CD1c-positive myeloid dendritic cell (primary cell): ENCODE measurements at regions not wholly inside any gene's neighbourhood (a gene's known extent, or its start where the extent isn't known, plus 50 kb on each side); places are given as distances from the start of the nearest gene placed in this dataset.
A peak's percentile ranks its signal among the peaks of the same experiment; 100 is the strongest.

ENCODE experiments used
- DNase-seq: peaks from one replicate; pipeline ENCODE4 v3.0.0-alpha.2; 2016; ENCODE audit errors: extremely low spot score

DNA sequence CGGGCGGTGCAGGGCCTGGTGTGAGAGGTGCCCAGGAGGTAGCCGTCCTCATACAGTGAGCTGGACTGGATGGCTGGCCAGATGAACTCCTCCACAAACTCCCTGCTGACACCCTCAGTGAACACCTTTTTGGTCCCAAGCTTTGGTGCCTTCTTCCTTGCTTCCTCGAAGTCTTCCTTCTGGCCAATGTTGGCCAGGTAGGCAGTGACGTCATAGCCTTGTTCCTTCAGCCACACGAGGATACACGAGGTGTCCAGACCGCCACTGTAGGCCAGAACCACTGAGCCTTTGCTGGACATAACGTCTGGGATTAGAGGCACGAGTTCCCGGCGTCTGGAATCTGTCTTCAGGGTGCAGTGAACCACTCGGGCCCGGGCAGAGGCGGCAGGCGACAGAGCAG is 206.8 kb upstream of the SP4 start:
- no peak for DNase-seq

DNA sequence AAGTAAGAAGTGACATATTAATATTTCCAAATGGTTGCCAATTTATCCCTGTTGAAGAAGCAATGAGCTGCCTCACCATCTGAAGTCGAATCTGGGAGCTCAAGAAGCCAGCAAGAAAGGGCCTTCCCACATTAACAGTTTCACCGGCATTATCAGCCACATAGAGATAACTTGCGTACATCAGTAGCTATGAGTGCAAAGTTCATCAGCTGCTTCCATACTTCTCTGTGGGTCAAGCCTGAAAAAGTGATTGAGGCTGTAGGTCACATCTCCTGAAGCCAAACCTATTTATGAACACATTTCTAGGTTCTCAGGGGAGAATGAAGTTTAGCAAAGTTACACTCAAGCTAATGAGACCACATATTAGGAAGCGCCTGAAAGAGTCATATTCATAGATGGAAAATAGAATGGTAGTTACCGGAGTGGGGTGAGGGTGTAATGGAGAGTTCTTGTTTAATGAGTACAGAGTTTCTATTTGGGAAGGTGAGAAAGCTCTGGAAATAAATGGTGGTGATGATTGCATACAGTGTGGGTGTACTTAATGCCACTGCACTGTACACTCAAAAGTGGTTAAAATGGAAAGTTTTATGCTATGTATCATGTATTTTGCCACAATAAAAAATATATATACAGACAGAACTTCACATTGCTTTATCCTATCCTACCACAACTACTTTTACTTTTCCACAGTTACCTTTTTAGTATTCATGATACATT is 189.3 kb upstream of the SP4 start:
- DNase-seq, result no peak

DNA sequence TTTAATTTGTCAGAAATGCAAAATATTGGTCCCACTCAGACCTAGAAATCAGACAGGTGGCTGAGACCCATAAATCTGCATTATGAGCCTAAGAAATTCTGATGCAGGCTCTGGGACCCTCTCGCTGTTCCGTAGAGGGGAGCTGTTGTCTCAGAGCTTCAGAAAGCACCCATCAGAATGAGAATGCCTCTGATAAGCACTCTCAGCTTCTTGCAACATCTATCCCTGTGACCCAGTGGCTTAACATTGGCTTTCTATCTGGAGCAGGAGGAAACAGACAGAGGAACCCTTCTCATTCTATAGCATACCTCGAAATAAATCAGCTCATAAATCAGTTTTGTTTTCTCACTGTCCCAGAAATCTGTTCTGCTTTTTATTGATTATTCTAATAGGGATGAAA is 184.6 kb upstream of the SP4 start:
- no peak for DNase-seq

DNA sequence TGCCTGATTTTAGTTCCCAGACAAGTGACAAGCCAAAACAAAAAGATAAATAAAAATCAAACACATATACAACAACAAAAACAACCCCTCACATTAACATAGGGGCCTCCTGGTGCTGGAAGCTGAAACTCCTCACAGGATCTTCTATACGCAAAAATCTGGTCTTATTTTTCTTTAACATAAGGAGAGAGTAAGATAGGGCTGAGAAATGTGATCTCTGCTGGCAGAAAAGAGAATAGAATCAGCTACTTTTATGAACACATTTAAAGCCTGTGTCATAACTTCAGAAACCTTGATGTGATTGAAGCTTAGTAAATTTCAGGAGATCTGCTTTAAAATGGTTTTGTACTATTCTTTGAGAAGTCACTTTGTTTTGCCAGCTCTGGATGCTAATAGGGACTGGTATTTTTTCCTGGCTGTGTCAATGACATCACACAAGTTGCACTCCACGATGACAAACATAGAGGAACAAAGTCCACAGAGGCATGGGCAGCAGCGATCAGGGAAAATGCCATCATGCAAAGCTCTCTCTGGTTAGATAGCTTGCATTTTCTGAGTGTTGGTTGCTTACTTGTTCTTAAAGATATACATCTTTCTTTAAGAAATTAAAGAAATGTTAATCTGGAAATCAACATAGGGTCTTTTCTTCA is 176.6 kb upstream of the SP4 start:
- no peak for DNase-seq

DNA sequence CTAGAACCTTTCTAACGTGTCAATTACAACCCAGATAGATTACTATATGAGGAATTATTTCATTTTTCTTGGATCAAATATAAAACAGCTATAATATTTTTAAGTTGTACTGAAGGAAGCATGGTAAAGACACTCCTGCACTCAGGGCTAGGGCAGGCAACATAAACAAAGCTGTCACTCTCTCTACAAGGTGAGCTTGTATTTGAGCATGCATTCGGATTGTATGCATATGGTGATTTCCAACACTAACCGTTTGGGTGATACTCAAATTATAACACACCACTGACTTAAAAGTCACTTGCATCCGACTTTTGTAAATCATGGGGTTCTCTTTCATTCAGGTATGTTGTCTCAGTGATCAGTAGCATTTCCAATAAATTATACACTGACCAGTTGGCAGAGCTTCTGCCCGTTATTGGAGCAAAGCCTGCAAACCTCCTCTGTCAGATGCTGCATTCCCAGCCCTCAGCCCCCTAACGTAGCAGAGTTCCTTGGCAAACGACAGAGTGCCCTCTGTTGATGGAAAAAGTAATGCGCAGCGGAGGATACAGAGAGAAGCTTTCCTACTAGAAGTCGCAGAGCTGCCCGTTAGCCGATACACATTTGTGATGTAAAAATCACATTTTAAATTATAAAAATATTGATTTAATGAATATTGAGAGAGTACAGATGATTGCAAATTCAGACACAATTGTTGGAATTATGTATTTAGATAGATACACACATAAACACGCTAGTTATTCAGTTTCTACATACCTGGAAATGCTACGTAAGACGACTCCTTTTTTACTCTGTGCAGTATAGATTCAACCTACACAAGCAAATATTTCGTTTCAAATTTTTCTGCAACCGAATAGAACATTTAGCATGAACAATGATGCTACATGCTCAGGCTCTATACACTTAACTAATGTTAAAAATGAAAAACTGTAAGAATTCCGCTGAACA is 173.9 kb upstream of the SP4 start:
- peak; percentile 42 for DNase-seq

DNA sequence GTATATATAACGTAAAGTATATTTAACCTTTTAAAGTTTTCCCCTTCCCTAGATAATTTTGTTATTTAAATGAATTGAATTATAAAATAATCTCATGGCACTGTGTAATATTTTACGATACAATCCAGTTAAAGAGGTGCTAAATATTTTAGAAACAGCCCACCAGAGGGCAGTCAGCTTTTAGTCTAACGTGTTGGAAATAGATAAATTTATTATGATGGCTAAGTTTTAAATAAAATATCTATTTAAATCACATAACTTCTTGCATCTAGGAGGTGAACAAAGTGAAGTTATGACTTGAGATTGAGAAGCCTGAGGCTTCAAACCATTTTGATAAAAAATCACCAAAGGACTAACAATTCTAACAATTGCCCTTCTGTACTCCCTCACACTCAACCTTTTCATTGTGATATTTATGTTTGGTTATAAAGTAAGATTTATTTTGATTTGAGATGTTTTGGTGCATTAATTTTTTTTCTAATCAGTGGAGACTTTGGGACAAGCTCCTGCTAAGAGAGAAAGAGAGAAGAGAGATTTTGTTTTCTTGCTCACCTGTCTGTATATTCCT is 171.5 kb upstream of the SP4 start:
- DNase-seq, result peak; percentile 63

DNA sequence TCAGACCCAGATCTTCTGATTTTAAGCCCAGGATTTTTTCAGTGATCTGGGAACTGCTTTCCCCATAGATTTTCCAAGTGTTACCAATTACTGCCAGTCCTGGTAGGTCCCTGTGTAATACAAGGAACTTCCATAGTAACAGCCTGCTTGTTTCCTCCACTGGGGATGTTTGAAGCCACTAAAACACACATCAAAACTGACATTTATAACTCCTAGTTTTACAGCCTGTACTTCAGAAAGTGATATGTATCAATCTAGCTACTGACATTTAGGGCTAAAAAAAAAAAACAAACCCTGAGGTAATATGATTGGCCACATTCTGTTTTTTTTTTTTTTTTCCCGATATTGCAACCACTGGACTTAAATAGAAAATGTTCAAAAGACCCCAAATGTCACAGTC is 166.9 kb upstream of the SP4 start:
- no peak for DNase-seq

DNA sequence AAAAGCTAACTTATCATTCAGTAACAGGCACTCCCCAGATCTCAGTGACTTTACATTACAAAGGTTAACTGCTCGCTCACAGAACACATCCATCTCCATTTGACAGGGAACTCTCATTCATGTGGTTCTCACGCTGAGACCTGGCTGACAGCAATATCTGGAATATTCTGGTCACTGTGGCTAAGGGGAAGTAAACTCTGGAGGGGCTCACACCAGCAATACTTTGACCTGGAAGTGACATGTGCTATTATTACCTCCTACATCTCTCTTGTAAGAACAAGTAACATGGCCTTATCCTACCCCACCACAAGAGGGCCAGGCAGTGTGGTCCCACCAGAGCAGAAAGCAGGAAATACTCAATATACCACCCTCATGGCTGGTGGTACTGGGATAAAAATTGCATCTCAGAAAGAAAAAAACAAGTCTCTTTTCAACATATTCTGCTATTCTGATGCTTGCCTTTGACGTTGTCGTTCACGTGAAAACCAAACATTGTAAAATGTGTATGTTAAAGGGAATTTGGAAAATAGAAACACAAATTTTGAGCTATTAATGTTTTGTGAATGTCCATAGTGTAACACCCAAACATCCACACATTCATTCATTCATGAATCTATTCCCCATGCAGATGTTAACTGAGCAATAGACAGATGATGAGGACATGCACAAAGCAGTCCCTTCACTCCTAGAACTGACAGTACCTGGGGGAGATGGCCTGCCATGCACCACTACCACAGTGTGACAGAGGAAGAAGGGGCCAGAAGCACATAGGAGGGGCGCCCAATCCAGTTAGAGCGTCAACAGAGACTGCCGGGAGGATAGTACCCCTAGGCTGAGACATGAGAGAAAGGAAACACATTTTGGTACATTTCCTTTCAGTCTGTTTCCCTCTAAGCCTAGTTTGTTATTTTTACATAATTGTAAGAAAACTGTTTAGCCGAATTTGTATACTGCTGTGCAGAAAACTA is 166.0 kb upstream of the SP4 start:
- peak; percentile 31 for DNase-seq

DNA sequence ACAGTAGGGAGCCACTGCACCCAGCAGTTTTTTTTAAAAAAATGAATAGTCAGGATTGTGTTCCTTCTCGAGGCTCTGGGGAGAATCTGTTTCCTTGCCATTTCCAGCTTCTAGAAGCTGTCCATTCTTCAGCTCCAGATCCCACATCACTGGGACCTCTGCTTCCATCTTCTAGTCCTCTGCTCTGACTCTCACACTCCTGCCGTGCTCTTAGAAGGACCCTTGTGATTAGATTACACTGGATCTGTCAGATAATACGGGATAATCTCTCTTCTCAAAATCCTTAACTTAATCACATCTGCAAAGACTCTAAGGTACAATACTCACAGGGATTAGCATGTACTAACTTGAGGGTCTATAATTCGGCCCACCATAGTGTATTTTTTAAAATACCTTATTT is 158.9 kb upstream of the SP4 start:
- no peak for DNase-seq

DNA sequence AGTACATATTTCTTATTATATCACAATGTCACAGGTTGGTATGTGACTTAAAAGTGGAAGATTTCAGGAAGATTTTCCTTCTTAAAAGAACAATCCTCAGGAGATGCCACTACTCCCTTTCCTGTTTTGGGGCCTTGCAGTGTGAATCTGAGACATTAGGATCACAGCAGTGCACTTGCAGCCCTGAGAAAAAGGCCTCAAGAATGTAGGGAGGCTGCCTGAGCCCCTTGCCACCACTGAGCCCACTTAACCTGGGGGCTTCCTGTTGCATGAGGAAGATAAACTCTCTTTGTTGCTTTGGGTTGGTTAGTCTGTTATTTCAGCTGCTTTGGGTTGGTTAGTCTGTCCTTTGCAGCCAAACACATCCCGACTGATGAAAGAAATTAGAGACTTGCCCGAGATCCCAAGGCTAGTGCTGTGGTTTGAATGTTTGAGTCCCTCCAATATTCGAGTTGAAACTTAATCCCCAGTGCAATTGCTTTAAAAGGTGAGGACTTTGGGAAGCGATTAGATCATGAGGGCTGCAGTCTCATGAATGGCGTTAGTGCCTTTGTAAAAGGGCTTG is 151.3 kb upstream of the SP4 start:
- no peak for DNase-seq

DNA sequence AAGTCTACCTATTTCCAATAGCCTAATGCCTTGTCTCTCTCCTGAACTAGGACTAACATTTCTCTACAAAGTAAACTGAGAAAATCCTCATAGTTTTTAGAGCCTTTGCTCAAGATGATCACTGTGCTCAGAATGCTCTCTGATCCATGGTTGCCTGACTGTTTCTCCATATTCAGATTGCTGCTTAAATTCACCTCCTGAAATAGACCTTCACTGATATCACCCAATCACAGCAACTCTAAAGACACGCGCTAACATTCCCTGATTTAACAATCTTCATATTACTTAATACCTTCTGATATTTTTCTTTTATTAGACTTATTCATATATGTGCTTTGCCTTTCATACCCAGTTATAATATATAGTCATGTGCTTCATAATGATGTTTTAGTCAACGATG is 148.9 kb upstream of the SP4 start:
- no peak for DNase-seq

DNA sequence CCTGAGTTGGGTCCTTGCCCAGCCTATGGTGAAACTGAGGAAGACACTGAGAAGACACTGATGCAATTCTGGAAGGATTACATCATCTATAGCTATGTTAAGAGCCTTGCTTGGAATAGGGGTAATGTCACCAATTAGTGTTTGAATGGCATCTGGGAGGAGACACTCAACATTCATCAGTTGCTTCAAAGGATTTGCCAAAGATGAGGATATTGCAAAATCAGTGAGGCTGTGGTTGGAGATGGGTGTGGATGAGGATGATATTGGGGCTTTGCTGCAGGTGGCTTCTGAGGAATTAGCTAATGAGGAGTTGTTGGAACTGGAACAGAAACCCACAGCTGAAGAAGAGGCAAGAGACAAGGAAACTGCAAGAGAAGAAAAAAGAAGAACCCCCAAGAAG is 146.7 kb upstream of the SP4 start:
- no peak for DNase-seq

DNA sequence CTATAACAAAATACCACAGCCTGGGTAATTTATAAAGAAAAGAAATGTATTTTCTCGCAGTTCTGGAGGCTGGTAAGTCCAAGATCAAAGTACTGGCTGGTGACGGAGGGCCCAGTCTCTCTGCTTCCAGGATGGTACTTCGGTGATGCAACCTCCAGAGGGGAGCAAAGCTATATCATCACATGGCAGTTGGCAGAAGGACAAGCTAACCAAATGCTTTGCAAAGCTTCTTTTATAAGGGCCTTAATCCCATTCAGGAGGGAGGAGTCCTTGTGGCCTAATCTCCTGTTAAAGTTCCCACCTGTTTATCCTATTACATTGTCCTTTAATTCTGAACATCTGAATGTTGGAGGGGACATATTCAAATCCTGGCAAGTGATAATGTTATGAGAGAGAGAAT is 134.1 kb upstream of the SP4 start:
- DNase-seq, result no peak

DNA sequence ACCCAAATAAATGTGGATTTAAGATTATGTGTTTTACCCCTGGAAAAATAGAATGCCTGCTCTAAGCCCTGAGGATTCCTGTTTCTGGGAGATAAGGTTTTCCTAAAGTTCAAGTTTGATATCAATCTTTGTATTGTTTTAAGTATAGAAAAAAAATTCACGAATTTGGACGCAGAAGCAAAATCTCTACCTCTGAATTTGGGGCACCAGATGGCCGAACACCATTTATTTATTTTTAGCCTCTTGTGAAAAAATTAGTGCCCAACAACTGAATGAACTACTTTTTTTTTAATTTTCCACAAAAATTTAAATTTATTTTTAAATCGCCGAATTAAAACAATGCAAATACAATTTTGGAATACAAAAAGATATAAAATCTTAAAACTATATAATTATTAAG is 128.1 kb upstream of the SP4 start:
- no peak for DNase-seq

DNA sequence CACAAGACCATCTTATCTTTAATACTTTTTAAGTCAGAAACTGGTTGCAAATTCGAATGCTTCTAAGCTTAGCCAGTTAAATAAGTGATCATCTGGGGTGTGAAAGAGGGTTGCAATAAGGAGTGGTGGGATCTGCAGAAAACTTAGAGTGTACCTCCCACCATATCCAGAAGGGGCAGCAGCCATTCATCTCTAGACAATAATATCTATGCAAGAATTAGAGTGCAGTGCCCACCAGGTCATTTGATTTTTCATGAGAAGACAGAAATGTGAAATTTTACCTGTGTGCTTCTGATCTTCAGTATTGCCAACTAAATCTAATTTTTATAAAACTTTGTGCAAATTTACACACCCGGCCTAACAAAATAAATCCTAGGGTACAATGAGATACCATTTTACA is 127.2 kb upstream of the SP4 start:
- DNase-seq, result no peak

DNA sequence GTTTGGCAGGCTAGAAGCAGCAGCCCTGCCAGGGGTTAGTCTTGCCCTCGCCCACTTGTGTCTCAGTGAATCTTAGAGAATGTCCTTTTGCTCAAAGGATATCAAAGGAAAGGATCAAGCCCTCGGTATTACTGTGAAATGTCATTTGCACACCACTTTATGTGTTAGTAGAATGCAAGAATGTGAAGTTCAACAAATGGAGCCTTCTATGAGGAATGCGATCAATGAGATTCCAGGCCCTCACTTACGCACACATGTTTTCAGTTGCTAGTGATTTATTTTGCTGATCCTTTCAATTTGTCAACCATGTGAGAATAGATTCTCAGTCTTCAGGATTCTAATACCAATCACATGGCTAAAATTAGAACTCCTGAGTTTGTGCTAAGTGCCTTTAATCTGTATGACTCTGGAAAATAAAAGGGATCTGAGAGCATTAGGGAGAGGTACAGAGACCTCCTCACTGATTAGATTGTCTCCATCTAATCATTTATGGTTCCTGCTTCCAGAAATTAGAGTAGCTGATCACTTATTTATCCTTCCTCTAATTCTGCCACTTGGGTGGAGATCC is 123.0 kb upstream of the SP4 start:
- no peak for DNase-seq

DNA sequence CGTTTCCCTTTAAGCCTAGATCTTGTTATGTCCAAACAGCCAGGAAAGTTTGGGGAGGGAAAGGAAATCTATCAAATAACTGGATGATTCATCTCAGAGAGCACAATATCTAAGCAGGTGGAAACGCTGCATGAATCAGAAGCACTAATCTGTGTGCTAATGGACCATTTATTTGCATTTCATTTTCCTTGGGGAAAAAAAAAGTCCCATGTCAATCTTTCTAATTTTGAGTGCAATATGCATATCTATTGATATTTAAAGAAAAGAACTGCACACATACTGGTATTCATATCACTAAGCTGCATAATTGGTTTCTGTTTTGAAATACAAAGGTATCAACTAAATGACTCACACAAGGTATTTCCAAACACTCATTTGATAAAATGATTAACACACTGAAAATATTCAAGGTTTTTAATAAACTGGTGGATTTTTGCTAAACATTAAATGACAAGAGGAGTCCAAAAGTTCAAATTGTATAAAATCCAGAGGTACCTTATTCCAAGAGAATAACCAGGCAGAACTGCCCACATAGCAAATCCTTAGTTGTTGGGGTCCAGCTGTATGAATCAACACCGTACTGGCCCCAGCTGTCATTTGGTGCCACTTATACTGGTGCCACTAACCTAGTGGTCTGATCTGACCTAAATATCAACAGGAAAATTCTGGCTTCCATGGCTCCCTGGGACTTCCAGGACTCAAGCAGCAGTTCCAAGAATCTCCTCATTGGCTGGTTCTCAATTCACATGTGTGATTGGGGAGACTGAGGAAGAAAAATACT is 122.2 kb upstream of the SP4 start:
- DNase-seq, result no peak

DNA sequence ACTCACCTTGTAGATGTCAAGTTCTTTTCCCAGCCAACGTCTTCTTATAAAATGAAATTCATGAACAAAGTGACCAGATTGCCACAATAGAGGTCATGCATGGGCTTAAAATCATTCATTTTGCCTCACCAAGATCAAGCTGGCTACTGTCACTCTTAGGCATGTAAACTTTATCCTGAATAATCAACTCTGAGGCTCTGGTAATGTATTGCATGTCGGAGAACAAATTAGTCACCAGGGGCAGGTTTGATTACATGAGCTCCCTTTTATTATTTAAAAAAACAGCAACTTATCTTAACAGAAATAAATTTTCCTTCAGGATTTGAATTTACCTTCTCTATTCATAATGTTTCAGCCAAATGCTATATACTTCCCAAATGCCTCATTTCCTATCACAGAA is 112.9 kb upstream of the SP4 start:
- DNase-seq, result no peak

DNA sequence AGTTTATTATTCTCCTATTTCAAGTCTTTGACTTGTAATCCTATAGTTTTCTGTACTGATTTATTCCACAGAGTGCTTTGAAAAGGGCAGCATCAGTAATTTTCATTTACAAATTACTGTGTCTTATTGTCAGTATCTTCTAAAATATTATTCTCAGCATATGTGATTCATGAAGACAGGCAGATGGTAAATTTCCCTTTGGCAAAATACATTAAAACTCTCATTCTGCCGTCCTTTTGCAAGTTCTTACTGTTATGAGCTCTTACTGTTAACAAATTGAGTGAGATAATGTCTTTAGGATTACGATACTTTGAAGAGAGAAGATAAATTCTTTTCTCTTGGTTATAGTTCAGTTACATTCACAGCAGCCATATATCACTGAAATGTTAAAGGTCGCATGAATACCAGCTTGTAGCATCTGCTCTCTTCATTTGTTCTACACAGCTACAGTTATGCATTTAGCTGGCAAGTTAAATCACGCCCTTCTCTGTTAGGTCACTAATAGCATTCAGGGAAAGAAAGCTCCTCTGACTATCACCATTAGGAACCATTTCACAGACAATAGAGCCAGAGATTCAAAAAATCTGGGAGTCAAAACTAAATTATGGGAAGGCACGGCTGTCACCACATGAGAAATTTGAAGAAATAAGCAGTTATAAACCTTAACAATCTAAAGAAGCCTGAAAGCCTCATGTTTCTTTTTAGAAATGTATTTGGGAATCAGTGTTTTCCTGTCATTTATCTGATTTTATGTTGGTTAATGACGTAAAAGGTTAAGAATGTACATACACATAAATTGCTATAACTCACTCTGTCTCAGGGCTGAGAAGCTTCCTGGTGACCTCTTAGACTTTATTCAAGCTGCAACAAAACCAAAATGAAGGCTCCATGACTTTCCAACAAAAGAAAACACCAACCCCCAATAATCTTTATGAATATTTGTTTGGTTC is 109.6 kb upstream of the SP4 start:
- no peak for DNase-seq
